Breast epithelium (tissue), 4 donors: ENCODE measurements at regions not wholly inside any gene's neighbourhood (a gene's known extent, or its start where the extent isn't known, plus 50 kb on each side); places are given as distances from the start of the nearest gene placed in this dataset.
A peak's percentile ranks its signal among the peaks of the same experiment; 100 is the strongest.
"Not testable (repeated sequence)": the region's sequence is repeated elsewhere in the genome, so short reads cannot be mapped to it uniquely, and the experiment has no call there.

ENCODE experiments used
- DNase-seq, 2 donors: peaks; one replicate each; pipeline ENCODE4 v3.0.0-alpha.2; 2019; ENCODE audit warnings: low spot score in 2 of 2
- H3K27ac ChIP-seq, 2 donors: fragments of 200-600 bp; sonication (generic) in 1 of 2; one replicate each; pipeline ENCODE4 v1.5.1; 2016 to 2019; ENCODE audit warnings: mild to moderate bottlenecking in 1 of 2
- H3K27me3 ChIP-seq, 2 donors: fragments of 200-600 bp; sonication (generic) in 1 of 2; one replicate each; pipeline versions ENCODE4 v1.5.1 to v1.6.0; 2017 to 2019; ENCODE audit warnings: control low read depth in 1 of 2, mild to moderate bottlenecking in 1 of 2
- H3K36me3 ChIP-seq: fragments of 200-600 bp; one replicate; pipeline ENCODE4 v1.5.1; 2019
- H3K4me1 ChIP-seq, 2 donors: fragments of 200-600 bp; sonication (generic); one replicate each; pipeline ENCODE4 v1.5.1; 2016 to 2019; ENCODE audit warnings: control low read depth in 1 of 2
- H3K4me3 ChIP-seq, 3 donors: fragments of 200-600 bp; sonication (generic); 1 replicate in 2 of 3; 2 replicates in 1 of 3; pipeline ENCODE4 v1.5.1; 2016 to 2019; ENCODE audit warnings: mild to moderate bottlenecking in 3 of 3, moderate library complexity in 2 of 3
- H3K9me3 ChIP-seq, 2 donors: fragments of 200-600 bp; sonication (generic) in 1 of 2; one replicate each; pipeline ENCODE4 v1.5.1; 2016 to 2019; ENCODE audit warnings: control low read depth in 1 of 2
- POLR2A ChIP-seq: fragments of 450-650 bp; IDR thresholded peaks from one replicate; pipeline ENCODE4 v1.6.1; 2016; ENCODE audit warnings: antibody characterized with exemption, mild to moderate bottlenecking, moderate library complexity
- POLR2AphosphoS5 ChIP-seq, 3 donors: sonication (generic); formaldehyde crosslinking; IDR thresholded peaks; one replicate each; pipeline ENCODE4 v1.6.1; 2017; ENCODE audit warnings: antibody characterized with exemption in 3 of 3
- intact Hi-C: fragments of 100-400 bp; cut with DNase I; formaldehyde crosslinking; loops from one replicate; pipeline ENCODE4 v1.15.1; 2023; ENCODE audit warnings: low total_unique reads
- TF ChIP-seq, protein P1 (sequence below), 3 donors: fragments of 450-650 bp; IDR thresholded peaks; one replicate each; pipeline ENCODE4 v1.5.1; 2016 to 2017; ENCODE audit warnings: antibody characterized with exemption in 3 of 3, mild to moderate bottlenecking in 3 of 3, moderate library complexity in 3 of 3

GRCh38 chr2:237210763-237211162 is 125.1 kb downstream of the COPS8 start:
- H3K4me3 ChIP-seq = no peak overlapping the region
- peak overlapping the region; percentile 60 to 73 for H3K27ac ChIP-seq
- intact Hi-C loops = no loop called here
- peaks cover 10 to 13% of the 10 kb centered on the region in 2 donors for H3K4me1 ChIP-seq
- DNase-seq = no peak
- TF ChIP-seq, protein P1, sequence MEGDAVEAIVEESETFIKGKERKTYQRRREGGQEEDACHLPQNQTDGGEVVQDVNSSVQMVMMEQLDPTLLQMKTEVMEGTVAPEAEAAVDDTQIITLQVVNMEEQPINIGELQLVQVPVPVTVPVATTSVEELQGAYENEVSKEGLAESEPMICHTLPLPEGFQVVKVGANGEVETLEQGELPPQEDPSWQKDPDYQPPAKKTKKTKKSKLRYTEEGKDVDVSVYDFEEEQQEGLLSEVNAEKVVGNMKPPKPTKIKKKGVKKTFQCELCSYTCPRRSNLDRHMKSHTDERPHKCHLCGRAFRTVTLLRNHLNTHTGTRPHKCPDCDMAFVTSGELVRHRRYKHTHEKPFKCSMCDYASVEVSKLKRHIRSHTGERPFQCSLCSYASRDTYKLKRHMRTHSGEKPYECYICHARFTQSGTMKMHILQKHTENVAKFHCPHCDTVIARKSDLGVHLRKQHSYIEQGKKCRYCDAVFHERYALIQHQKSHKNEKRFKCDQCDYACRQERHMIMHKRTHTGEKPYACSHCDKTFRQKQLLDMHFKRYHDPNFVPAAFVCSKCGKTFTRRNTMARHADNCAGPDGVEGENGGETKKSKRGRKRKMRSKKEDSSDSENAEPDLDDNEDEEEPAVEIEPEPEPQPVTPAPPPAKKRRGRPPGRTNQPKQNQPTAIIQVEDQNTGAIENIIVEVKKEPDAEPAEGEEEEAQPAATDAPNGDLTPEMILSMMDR (IDR thresholded peaks at IDR 0.05) = no peak
- TF ChIP-seq POLR2A = no peak
- no peak for TF ChIP-seq POLR2AphosphoS5 (IDR thresholded peaks at IDR 0.05)
- H3K9me3 ChIP-seq = no peaks in the 10 kb centered on the region
- no peaks in the 10 kb centered on the region for H3K27me3 ChIP-seq
- no peaks in the 10 kb centered on the region for H3K36me3 ChIP-seq

DNA sequence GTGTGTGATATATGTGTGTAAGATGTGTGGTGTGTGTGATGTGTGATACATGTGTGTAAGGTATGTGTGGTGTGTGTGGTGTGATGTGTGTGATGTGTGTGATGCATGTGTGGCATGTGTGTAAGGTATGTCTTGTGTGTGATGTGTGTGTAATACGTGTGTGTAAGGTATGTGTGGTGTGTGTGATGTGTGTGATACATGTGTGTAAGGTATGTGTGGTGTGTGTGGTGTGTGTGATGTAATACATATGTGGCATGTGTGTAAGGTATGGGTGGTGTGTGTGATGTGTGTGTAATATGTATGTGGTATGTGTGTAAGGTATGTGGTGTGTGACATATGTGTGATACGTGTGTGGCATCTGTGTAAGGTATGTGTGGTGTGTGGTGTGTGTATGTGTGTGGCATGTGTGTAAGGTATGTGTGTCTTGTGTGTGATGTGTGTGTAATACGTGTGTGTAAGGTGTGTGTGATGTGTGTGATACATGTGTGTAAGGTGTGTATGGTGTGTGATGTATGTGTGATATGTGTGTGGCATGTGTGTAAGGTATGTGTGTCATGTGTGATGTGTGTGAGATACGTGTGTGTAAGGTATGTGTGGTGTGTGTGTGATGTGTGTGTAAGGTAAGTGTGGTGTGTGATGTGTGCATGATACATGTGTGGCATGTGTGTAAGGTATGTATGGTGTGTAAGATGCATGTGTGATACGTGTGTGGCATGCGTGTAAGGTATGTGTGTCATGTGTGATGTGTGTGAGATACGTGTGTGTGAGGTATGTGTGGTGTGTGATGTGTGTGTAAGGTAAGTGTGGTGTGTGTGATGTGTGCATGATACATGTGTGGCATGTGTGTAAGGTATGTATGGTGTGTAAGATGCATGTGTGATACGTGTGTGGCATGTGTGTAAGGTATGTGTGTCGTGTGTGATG is 126.9 kb downstream of the COPS8 start:
- H3K36me3 ChIP-seq, H3K4me1 ChIP-seq, H3K9me3 ChIP-seq, DNase-seq, H3K27me3 ChIP-seq, intact Hi-C loops, H3K4me3 ChIP-seq: not testable (repeated sequence)
- peak overlapping the region; percentile 65 to 82 for H3K27ac ChIP-seq

DNA sequence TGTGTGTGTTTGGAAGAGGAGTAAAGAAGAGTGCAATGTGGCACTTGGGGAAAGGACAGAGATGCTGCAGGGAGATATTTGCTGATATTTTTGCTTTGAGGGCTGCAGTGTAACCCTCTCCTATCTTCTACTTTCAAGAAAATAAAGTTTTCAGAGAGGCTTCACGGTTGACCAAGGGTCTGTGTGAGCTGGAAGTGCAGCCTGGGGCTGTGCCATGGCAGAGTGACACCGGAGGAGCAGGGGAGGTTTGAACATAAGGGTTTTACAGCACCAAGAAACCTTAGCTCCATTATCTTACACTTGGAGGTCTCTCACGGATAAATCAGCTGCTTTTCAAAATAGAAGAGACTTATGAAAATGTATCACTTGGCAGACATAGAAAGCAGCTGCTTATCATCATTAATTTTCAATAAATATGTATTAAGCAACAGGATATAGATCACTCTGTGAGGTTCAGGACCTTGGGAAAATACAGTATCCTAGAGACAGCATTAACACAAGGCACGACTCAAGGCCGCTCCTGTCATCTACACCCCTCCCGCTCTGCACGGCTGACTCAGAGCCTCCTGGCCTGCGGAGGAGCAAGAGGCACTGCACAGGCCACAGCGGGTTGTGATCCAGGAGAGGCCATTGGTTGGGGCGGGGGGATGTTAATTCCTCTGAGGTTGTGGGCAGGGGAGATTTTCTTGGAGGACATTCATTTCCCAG is 127.8 kb downstream of the COPS8 start:
- intact Hi-C loops = no loop called here
- no peak for TF ChIP-seq POLR2AphosphoS5 (IDR thresholded peaks at IDR 0.05)
- TF ChIP-seq, protein P1 (IDR thresholded peaks at IDR 0.05) = no peak
- no peak for TF ChIP-seq POLR2A
- no peaks in the 10 kb centered on the region for H3K27me3 ChIP-seq
- no peaks in the 10 kb centered on the region for H3K9me3 ChIP-seq
- no peak overlapping the region for H3K4me3 ChIP-seq
- DNase-seq = no peak
- H3K27ac ChIP-seq = peak overlapping the region; percentile 65 to 82
- H3K36me3 ChIP-seq = no peaks in the 10 kb centered on the region
- H3K4me1 ChIP-seq = peaks cover 0 to 4% of the 10 kb centered on the region in 2 donors

DNA sequence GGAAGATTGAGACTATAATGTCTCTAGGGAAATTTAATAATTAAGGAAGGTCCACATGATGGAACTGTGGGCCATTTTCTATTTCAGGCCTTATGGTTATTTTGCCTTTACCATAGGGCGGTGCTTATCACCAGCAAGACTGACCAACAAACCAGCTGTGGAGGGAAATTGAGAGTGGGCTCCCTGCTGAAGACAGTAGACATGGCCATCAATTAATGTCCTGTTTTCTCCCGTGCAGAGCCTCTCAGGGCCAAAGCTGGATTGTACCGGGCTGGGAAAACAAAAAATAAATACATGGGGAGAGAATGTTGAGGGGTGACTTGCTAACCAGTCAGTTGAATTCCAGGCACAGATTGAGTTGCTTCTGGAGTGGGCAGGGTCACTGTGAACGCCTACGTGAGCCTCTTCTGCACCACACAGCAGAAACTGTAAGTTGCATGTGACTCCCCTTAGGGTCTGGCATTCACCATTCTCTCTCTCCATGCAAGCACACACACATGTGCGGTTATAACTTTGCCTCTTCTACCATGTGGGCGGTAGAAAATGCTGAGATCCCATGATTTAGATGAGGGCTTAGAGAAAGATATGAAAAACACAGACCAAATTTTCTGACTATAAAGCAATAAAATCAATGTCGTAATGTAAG is 128.5 kb downstream of the COPS8 start:
- Histone ChIP-seq H3K27me3 (no peaks in the 10 kb centered on the region), H3K4me3 (no peak overlapping the region), H3K4me1 (peaks cover 0 to 4% of the 10 kb centered on the region in 2 donors), H3K9me3 (no peaks in the 10 kb centered on the region), H3K27ac (peak overlapping the region; percentile 65 to 82), H3K36me3 (no peaks in the 10 kb centered on the region)
- no peak for TF ChIP-seq POLR2AphosphoS5 (IDR thresholded peaks at IDR 0.05)
- intact Hi-C loops = no loop called here
- DNase-seq = no peak

- no peaks in the 10 kb centered on the region for H3K36me3 ChIP-seq
- H3K4me3 ChIP-seq = no peak overlapping the region
- H3K27me3 ChIP-seq = no peaks in the 10 kb centered on the region
- no peaks in the 10 kb centered on the region for H3K9me3 ChIP-seq
- intact Hi-C loops = no loop called here
- no peak overlapping the region for H3K27ac ChIP-seq
- no peak for DNase-seq
- H3K4me1 ChIP-seq = peaks cover 0 to 4% of the 10 kb centered on the region in 2 donors
- TF ChIP-seq, protein P1 (IDR thresholded peaks at IDR 0.05) = no peak
- no peak for TF ChIP-seq POLR2AphosphoS5 (IDR thresholded peaks at IDR 0.05)
- no peak for TF ChIP-seq POLR2A
These were observed 129.3 kb downstream of the COPS8 start for GRCh38 chr2:237214963-237215362.
